A549 (cell line): ENCODE measurements at regions not wholly inside any gene's neighbourhood (a gene's known extent, or its start where the extent isn't known, plus 50 kb on each side); places are given as distances from the start of the nearest gene placed in this dataset.

ENCODE experiments used
- ATAC-seq, 2 experiments: fragments of 200-7000 bp in 1 of 2; fragments of >200 bp in 1 of 2; cut with Nextera tagmentation in 1 of 2; cut with Tn5 transposase in 1 of 2; 3 replicates each; pipeline versions ENCODE4 v1.8.0 to v1.9.1; 2018 to 2020; ENCODE audit warnings: mild to moderate bottlenecking in 1 of 2, moderate library complexity in 1 of 2
- CTCF ChIA-PET: fragments of 300-600 bp; sonication (Branson Sonifier 250); formaldehyde crosslinking; extraction: SDS; loops from one replicate; lab custom pipeline; 2021; ENCODE audit warnings: antibody characterized with exemption, inconsistent platforms; lab: Yijun Ruan, JAX
- POLR2A ChIA-PET: fragments of 350-600 bp; formaldehyde crosslinking; extraction: SDS; loops from one replicate; lab custom pipeline; 2021; ENCODE audit warnings: antibody characterized with exemption, inconsistent platforms; lab: Yijun Ruan, JAX
- DNase-seq, 2 experiments: peaks; one replicate each; pipeline versions ENCODE4 v3.0.0 to v3.0.0-alpha.2; 2011 to 2016; ENCODE audit warnings: low read depth in 1 of 2, low spot score in 1 of 2
- FAIRE-seq: peaks from 2 replicates; lab custom pipeline; 2011; peaks lifted over from hg19 to GRCh38; lab: Jason Lieb, UNC
- H3K27ac ChIP-seq, 2 experiments: fragments of >200 bp; sonication (Bioruptor Twin); formaldehyde crosslinking; 3 replicates each; pipeline ENCODE4 v1.5.1; 2016 to 2017
- H3K4me1 ChIP-seq: fragments of >200 bp; sonication (Bioruptor Twin); formaldehyde crosslinking; 3 replicates; pipeline ENCODE4 v1.6.1; 2016
- H3K4me2 ChIP-seq: fragments of >200 bp; sonication (Bioruptor Twin); formaldehyde crosslinking; 3 replicates; pipeline ENCODE4 v1.6.1; 2016
- H3K4me3 ChIP-seq: fragments of >200 bp; sonication (Bioruptor Twin); formaldehyde crosslinking; 3 replicates; pipeline ENCODE4 v1.5.1; 2016
- H3K9me3 ChIP-seq: fragments of >200 bp; sonication (Bioruptor Twin); formaldehyde crosslinking; 3 replicates; pipeline ENCODE4 v1.6.1; 2016
- BHLHE40 ChIP-seq: IDR thresholded peaks from 2 replicates; pipeline ENCODE4 v1.6.1; 2012; ENCODE audit warnings: low read depth, low read length, inconsistent platforms
- CBX8 ChIP-seq: fragments of 200-600 bp; sonication (generic); IDR thresholded peaks from 2 replicates; pipeline ENCODE4 v1.6.1; 2016
- CEBPB ChIP-seq, 2 experiments: fragments of >200 bp in 1 of 2; sonication (Bioruptor Twin) in 1 of 2; formaldehyde crosslinking in 1 of 2; IDR thresholded peaks; 2 replicates each; pipeline ENCODE4 v1.6.1; 2012 to 2016
- CHD2 ChIP-seq: fragments of 150-350 bp; IDR thresholded peaks from 2 replicates; pipeline ENCODE4 v1.6.1; 2014; ENCODE audit warnings: low read length; ENCODE audit not compliant: partially characterized antibody
- CHD4 ChIP-seq: fragments of 200-600 bp; sonication (generic); IDR thresholded peaks from 2 replicates; pipeline ENCODE4 v1.6.1; 2016; ENCODE audit warnings: antibody characterized with exemption, mild to moderate bottlenecking, borderline replicate concordance
- EHMT2 ChIP-seq: fragments of 200-600 bp; sonication (generic); IDR thresholded peaks from 2 replicates; pipeline ENCODE4 v1.6.1; 2016; ENCODE audit warnings: antibody characterized with exemption, low read depth, mild to moderate bottlenecking, moderate library complexity
- EP300 ChIP-seq, 2 experiments: fragments of >200 bp; sonication (Bioruptor Twin); formaldehyde crosslinking; IDR thresholded peaks; 2 replicates in 1 of 2; 3 replicates in 1 of 2; pipeline ENCODE4 v1.6.1; 2016 to 2017
- ESRRA ChIP-seq: fragments of 150-350 bp; IDR thresholded peaks from 2 replicates; pipeline ENCODE4 v1.6.1; 2014; ENCODE audit warnings: mild to moderate bottlenecking, low read length, borderline replicate concordance
- FOSB ChIP-seq: fragments of 250-450 bp; sonication (Bioruptor Pico); IDR thresholded peaks from 2 replicates; pipeline ENCODE4 v1.5.0; 2020; ENCODE audit warnings: mild to moderate bottlenecking, moderate library complexity
- FOSL2 ChIP-seq, 2 experiments: fragments of 450-650 bp in 1 of 2; fragments of >200 bp in 1 of 2; sonication (Bioruptor Twin) in 1 of 2; formaldehyde crosslinking; IDR thresholded peaks; 2 replicates each; pipeline versions ENCODE4 v1.5.0 to v1.6.1; 2016 to 2020; ENCODE audit warnings: mild to moderate bottlenecking in 1 of 2, moderate library complexity in 1 of 2
- FOXS1 ChIP-seq: fragments of 250-450 bp; sonication (Bioruptor Pico); IDR thresholded peaks from 2 replicates; pipeline ENCODE4 v1.5.0; 2020; ENCODE audit warnings: mild to moderate bottlenecking, moderate library complexity
- HES2 ChIP-seq: fragments of >200 bp; sonication (Bioruptor Twin); formaldehyde crosslinking; IDR thresholded peaks from 2 replicates; pipeline ENCODE4 v1.6.1; 2016
- HMGXB4 ChIP-seq: fragments of 250-450 bp; sonication (Bioruptor Pico); IDR thresholded peaks from 2 replicates; pipeline ENCODE4 v1.5.0; 2021; ENCODE audit warnings: mild to moderate bottlenecking, moderate library complexity, borderline replicate concordance
- HOXB5 ChIP-seq: fragments of 250-450 bp; sonication (Bioruptor Pico); IDR thresholded peaks from 2 replicates; pipeline ENCODE4 v1.5.0; 2020; ENCODE audit warnings: mild to moderate bottlenecking, moderate library complexity
- JUNB ChIP-seq: fragments of >200 bp; sonication (Bioruptor Twin); formaldehyde crosslinking; IDR thresholded peaks from 2 replicates; pipeline ENCODE4 v1.6.1; 2016
- KDM5A ChIP-seq: fragments of 200-600 bp; sonication (generic); IDR thresholded peaks from 2 replicates; pipeline ENCODE4 v1.6.1; 2016; ENCODE audit warnings: antibody characterized with exemption, mild to moderate bottlenecking
- MAZ ChIP-seq: fragments of 150-350 bp; IDR thresholded peaks from 2 replicates; pipeline ENCODE4 v1.6.1; 2014; ENCODE audit warnings: antibody characterized with exemption, low read depth, low read length, borderline replicate concordance
- PBX3 ChIP-seq: IDR thresholded peaks from 2 replicates; pipeline ENCODE4 v1.6.1; 2012
- RARB ChIP-seq: fragments of 250-450 bp; sonication (Bioruptor Pico); IDR thresholded peaks from 2 replicates; pipeline ENCODE4 v1.8.0; 2021; ENCODE audit warnings: mild to moderate bottlenecking, moderate library complexity
- RCOR1 ChIP-seq: fragments of 150-350 bp; IDR thresholded peaks from 2 replicates; pipeline ENCODE4 v1.6.1; 2014; ENCODE audit warnings: antibody characterized with exemption, low read length, low read depth
- RNF2 ChIP-seq: fragments of 200-600 bp; sonication (generic); IDR thresholded peaks from 2 replicates; pipeline ENCODE4 v1.6.1; 2016; ENCODE audit warnings: low read depth, mild to moderate bottlenecking, antibody characterized with exemption, moderate library complexity, borderline replicate concordance
- SMC3 ChIP-seq: fragments of >200 bp; sonication (Bioruptor Twin); formaldehyde crosslinking; IDR thresholded peaks from 3 replicates; pipeline ENCODE4 v1.6.1; 2018; ENCODE audit warnings: inconsistent platforms
- SREBF2 ChIP-seq: fragments of 450-650 bp; IDR thresholded peaks from 2 replicates; pipeline ENCODE4 v1.6.1; 2014; ENCODE audit warnings: mild to moderate bottlenecking, moderate library complexity
- ZFP36 ChIP-seq: fragments of 450-650 bp; IDR thresholded peaks from 2 replicates; pipeline ENCODE4 v1.6.1; 2014; ENCODE audit warnings: borderline replicate concordance; ENCODE audit not compliant: partially characterized antibody
- ZSCAN20 ChIP-seq: fragments of 250-450 bp; sonication (Bioruptor Pico); IDR thresholded peaks from 2 replicates; pipeline ENCODE4 v1.8.0; 2022; ENCODE audit warnings: mild to moderate bottlenecking, moderate library complexity
- WGBS: methylation state at CpG from one replicate; pipeline ENCODE4 v1.1.6; 2017; ENCODE audit errors: missing lambda C conversion rate; 5-methylcytosine and 5-hydroxymethylcytosine counted together

- 73% methylated on average over 1 of the region's 1 CpG for WGBS
- no peak overlapping the region for H3K27ac ChIP-seq
- DNase-seq, result no peak
- CTCF ChIA-PET, result interaction anchor here (1.5 kb wide), 1 partner anchor 20 kb away, joined by 3 read pairs; no protein-coding TSS in a partner anchor
- H3K4me2 ChIP-seq, result no peak overlapping the region
- no peak overlapping the region for H3K4me3 ChIP-seq
- POLR2A ChIA-PET, result no interaction called here
- no peak for FAIRE-seq
- no peaks in the 10 kb centered on the region for H3K9me3 ChIP-seq
- H3K4me1 ChIP-seq, result no peaks in the 10 kb centered on the region
- TF ChIP-seq HES2, result no peak
- TF ChIP-seq FOSL2 (IDR thresholded peaks at IDR 0.05), result no peak
- no peak for TF ChIP-seq FOSL2 (CRISPR knock-in tag; IDR thresholded peaks at IDR 0.05)
- no peak for TF ChIP-seq KDM5A
- TF ChIP-seq FOXS1 (CRISPR knock-in tag), result no peak
- no peak for TF ChIP-seq CHD2
- no peak for TF ChIP-seq ZSCAN20 (CRISPR knock-in tag)
- no peak for TF ChIP-seq EP300 (IDR thresholded peaks at IDR 0.05)
- TF ChIP-seq RNF2, result no peak
- no peak for TF ChIP-seq HMGXB4 (CRISPR knock-in tag)
- TF ChIP-seq EHMT2, result no peak
- no peak for TF ChIP-seq CBX8
- no peak for TF ChIP-seq ZFP36
- no peak for TF ChIP-seq RCOR1
- TF ChIP-seq JUNB, result no peak
- no peak for ATAC-seq
These were observed 535.4 kb downstream of the HACE1 start for GRCh38 chr6:104324301-104324700.

GRCh38 chr6:104322841-104323240 is 536.9 kb downstream of the HACE1 start:
- POLR2A ChIA-PET, result no interaction called here
- no peaks in the 10 kb centered on the region for H3K4me1 ChIP-seq
- no peaks in the 10 kb centered on the region for H3K9me3 ChIP-seq
- DNase-seq (no peak), FAIRE-seq (no peak), ATAC-seq (no peak)
- CTCF ChIA-PET, result no interaction called here
- no peak overlapping the region for H3K4me3 ChIP-seq
- H3K27ac ChIP-seq, result no peak overlapping the region
- 0% methylated on average over 5 of the region's 5 CpGs for WGBS
- H3K4me2 ChIP-seq, result no peak overlapping the region
- TF ChIP-seq ZSCAN20 (CRISPR knock-in tag), result no peak
- TF ChIP-seq MAZ, result no peak
- no peak for TF ChIP-seq CHD4
- TF ChIP-seq KDM5A, result no peak
- TF ChIP-seq RARB (CRISPR knock-in tag), result no peak
- no peak for TF ChIP-seq PBX3
- TF ChIP-seq FOSB (CRISPR knock-in tag), result no peak
- TF ChIP-seq SMC3, result no peak
- no peak for TF ChIP-seq CEBPB (IDR thresholded peaks at IDR 0.05)

- H3K4me3 ChIP-seq, result no peak overlapping the region
- ChIA-PET CTCF (no interaction called here), POLR2A (no interaction called here)
- no peak overlapping the region for H3K27ac ChIP-seq
- ATAC-seq, result no peak
- WGBS, result 3% methylated on average over 1 of the region's 1 CpG
- no peak overlapping the region for H3K4me2 ChIP-seq
- no peak for DNase-seq
- no peak for FAIRE-seq
- no peaks in the 10 kb centered on the region for H3K9me3 ChIP-seq
- TF ChIP-seq RARB (CRISPR knock-in tag), result no peak
- TF ChIP-seq HOXB5 (CRISPR knock-in tag), result no peak
- TF ChIP-seq ZSCAN20 (CRISPR knock-in tag), result no peak
- TF ChIP-seq SREBF2, result no peak
- TF ChIP-seq BHLHE40, result no peak
- no peak for TF ChIP-seq ESRRA
- TF ChIP-seq FOSB (CRISPR knock-in tag), result no peak
- TF ChIP-seq, all 56 proteins: peak for 0
- no peaks in the 10 kb centered on the region for H3K4me1 ChIP-seq
These were observed 538.4 kb downstream of the HACE1 start for GRCh38 chr6:104321301-104321700.
